HG02678 (cell line): ENCODE measurements at regions not wholly inside any gene's neighbourhood (a gene's known extent, or its start where the extent isn't known, plus 50 kb on each side); places are given as distances from the start of the nearest gene placed in this dataset.

Experiments
- ATAC-seq: cut with Tn5 transposase; IDR thresholded peaks from one replicate; pipeline ENCODE4 v1.9.1; 2021; ENCODE audit warnings: mild to moderate bottlenecking, moderate library complexity; ENCODE audit not compliant: unreplicated experiment

DNA sequence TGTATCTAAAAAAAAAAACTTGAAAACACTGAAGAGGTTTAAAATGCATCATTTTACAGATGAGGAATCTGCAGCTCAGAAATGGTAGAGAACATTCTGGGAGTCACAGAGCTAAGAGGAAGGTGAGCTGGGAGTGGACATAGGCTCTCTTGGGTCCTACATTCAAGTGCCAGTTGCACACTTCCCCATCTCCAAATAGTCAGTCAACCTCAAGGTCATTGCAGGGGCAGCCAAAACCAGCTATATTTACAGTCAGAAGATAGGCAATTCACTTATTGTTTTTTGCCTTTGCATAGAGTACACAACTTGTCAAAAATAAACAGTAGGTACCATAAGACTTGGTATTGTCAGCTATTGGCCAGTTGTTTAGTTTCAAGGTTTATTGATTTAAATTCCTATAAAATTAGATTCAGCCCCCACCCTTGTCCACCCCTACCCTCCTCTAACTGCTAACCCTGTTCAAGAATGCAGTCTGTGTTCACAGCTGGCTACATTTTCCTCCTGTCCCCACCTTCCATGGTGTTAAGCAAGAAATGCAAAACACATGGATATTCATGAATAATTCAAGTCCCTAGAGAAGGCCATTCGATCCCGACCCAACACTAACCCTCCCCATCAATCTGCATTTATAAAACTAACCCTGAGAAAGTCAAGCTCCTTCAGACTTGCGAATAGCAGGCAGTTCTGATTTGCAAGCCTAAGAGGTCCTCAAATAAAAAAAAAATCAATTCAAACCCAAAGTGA lies 567.0 kb upstream of the MCTP2 start:
- no peak for ATAC-seq

DNA sequence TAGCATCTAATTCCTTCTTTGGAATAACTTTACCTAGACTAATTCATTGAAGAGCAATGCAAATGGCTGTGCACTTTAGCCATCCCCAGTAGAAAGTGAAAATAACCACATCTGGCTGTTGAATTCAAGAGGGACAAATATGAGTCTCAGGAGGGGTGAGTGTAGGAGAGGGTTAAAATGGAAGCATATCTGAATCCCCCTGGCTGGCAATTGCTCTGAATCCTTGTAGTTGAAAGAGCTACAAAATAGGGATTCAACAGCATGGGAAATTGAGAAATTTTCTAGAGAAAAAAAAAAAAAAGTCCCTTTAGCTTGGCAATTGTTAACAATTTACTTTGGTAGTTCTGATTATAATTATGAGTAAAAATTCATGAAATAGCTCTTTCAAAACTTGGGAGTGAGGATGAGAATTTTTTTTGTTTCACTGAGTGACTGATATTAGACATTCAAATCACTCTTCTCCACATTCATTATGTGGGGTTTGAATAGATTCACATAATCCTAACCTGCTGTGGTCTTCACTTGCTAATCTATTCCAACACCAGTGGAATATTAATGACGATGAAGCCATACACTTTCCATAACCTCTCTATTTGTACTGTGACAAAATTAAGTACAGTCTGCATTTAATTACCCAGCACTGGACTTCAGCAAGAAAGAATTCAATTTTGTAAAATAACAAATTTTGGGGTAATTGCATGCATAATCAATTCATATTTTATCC lies 569.0 kb upstream of the MCTP2 start:
- ATAC-seq = no peak

DNA sequence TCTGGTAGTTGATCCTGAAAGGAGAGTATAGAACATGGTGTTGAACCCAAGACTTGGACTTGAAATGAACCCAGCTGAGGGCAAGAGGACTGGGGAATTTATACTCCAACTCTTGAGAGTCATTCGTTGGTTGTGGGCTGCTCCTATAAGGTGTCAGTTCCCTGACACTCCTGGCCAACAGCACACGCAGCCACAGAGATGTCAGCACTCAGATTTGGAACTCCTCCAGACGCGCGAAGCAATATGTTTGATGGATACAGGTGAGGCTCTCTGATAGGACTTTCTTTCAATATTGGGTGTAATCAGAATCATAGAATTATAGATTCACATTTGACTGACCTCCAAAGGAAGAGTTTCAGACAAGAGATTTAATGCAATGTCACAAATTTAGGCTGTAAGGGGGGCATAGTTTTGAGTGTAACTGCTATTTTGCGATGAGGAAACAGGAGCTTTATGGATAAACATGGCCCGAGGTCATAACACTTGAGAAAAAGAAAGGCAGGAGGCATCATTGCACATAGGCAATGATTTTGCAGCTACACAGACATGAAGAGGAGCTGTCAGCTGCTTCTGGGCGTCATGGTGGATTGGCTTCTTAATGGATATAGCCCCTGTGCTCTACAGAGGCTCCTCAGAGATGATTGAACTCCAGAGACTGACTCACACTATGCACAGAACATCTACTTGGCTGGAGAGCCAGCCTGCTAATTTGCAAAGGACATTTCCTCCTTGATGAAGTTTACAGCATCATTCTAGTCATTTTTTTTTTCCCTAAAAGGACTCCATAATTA lies 569.2 kb upstream of the RGMA start:
- ATAC-seq = no peak

DNA sequence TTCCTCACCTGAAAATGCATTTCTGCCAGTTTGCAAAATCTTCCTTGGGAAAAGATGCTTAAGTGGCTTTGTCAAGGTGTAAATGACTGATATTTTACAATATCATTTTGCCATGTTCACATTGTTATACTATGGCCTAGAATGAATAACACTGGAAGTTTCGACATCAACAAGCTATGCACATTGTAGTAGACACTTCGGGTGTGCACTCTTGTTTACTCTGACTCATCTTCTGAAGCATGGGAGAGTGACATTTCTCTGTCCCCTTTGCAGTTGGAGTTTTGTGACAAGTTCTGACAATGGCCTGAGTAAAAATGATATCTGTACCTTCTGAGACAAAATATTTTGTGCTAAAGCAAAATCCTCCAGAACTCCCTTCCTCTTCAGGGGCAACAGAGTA lies 567.0 kb upstream of the RGMA start:
- ATAC-seq = no peak

DNA sequence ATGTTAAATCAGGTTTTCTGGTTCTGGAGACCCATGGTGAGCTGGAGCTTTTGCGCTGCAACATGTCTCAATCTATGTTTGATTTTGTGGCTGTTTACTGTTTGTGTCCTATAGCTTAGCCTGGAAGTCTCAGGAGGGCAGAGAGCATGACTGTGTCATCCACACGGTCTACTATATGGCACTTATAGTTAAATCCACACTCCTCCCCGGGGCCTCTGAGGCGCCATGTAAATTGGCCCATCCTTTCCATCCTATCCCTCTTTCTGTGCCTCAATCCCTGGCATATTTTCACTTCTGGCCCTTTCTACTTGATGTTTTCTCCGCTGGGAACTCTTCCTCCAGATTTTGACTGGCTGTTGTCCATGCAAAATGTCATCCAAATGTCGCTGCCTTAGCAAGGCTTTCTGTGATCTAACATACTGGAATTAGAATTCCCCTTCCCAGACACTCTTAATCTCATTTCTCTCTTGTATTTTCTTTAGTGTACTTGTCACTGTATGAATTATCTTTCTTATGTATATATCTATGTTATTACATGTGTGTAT lies 560.8 kb upstream of the RGMA start:
- no peak for ATAC-seq

DNA sequence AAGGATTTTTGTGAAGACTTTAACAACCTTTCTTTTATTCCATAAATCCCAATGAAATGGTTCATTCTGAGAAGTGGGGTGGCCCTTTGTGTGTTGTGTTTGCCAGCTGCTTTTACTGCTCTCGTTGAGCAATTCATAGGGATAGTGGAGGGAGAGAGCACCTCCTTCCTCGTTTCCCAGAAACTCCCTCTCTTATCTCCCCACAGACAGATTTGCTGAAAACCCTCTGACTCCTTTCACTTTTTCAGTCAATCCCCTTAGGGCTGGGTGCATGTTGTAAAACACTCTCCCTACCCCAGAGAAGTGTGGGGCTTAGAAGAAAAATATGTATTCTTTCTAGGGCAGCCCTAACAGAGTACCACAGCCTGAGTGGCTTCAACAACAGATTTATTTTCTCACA lies 557.2 kb upstream of the RGMA start:
- ATAC-seq = no peak

DNA sequence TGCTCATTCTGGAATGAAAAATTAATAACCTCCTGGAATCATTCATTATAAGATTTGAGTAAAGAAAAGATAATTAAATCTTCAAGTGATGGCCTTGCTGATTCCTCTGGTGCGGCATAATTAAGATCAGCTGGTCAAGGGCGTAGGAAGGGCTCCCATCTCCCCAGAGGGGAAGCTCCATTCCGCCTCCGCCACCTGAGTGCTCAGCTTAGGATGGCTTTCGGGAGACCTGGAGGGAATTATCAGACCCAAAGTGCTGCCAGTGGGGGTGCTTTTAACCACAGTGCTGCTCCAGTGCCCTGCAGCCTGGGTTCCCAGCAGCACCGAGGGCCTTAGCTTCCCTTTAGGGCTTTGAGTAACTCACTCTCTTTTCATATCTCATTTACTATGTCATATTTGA lies 556.6 kb upstream of the RGMA start:
- no peak for ATAC-seq

DNA sequence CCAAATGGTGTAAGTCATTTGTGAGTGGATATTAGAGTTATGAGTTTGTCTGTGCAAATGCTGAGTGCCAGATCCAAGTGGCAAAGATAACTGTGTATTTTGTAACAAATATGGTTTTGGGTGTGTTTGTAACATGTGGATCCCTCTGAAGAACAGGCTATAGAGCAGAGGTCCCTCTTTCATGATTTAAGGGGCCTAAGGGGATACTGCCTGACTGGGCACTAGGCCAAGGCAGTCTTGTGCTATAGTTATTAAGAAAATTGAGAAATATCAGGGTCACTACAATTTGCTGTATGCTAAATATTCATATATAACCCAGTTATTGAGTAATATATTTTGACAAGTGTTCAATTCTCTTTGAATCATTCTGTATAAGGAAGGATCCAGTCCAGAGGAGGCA lies 555.6 kb upstream of the RGMA start:
- ATAC-seq = no peak

DNA sequence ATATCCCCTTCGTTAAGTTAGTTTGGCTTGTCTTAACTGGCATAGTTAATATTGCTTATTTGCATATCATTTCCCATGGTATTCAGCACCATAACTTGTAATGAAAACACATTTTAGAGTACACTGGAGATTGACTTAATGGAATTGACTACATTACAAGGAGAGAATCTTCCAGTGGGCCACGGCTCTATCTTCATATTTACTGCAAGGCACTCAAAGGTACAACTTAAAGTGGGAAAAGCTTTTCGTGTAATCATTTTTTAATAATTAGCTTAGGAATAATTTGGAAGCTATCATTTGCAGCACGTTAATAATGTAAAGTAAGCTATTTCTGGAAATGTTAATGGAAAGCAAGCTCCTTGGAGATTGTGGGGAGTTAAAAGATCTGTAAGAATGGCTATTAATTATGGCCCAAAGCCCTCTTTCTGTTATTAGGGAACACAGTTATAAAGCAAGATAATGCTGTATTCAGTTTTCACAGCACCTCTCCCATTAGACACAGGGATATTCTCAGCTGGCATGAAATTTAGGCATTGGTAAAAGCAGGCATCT lies 551.5 kb upstream of the RGMA start:
- no peak for ATAC-seq

DNA sequence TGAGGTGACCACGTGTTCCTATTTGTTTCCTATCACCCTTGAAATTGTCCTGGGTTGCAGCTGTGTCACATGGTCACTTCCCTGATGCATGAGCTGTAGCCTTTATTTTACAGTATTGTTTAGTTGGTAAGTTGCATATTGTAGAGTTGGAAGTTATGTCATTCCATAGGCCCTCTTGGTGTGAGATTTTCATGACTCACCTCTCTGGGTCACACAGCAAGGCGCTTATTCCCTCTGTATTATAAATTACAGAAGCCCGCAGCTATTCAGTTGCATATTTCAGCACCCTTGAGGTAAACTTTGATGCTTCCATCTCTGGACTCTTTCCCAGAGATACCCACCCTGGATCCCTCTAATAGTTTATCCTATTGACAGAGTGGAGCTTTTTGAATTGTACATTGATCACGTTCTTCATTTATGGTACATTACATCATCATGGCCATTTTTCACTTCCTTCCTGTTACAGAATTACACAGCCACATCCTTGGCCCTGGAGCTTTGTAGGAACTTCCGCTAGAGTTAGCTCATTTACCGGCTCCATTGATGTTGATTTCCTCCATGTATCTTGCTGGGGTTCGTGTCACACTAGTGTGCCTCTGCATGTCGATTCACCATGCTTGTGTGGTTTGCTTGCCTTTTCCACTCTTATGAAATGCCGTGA lies 543.1 kb upstream of the RGMA start:
- no peak for ATAC-seq

DNA sequence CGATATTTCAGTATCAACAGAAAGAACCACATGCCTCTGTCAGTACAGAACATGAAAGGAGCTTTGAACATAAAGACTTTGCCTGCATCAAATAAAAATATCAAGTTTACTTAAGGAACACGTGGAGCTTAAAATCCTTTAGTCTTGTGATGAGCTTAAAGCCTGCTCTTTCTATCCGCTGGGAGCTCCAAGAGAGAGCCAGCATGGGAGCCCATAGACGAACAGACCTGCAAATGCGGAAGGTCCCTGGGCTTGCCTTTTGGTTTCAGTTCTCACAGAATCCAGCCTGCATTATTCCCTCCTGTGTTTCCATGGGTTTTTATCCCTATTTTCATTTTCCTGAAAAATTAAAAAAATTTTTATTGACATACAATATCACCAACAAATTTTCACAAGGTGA lies 530.6 kb upstream of the RGMA start:
- ATAC-seq = no peak

DNA sequence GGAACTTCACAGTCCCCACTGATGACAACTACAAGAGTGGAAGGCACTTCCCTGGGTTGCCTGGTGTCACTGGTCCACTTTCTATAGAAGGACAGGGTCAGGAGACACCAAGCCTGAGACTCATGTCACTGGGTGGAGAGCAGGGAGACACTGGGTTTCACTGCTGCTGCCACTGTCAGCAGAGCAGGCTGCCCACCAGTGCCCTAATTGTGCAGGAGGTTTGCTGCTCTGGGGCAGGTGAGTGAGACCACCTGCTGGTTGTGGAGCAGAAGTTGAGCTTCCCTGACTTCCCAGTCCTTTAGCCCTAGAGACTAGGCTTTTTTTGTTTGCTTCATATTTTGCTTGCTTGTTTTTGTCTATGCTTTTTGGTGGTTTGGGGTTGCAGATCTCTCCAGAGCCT lies 528.4 kb upstream of the RGMA start:
- no peak for ATAC-seq

DNA sequence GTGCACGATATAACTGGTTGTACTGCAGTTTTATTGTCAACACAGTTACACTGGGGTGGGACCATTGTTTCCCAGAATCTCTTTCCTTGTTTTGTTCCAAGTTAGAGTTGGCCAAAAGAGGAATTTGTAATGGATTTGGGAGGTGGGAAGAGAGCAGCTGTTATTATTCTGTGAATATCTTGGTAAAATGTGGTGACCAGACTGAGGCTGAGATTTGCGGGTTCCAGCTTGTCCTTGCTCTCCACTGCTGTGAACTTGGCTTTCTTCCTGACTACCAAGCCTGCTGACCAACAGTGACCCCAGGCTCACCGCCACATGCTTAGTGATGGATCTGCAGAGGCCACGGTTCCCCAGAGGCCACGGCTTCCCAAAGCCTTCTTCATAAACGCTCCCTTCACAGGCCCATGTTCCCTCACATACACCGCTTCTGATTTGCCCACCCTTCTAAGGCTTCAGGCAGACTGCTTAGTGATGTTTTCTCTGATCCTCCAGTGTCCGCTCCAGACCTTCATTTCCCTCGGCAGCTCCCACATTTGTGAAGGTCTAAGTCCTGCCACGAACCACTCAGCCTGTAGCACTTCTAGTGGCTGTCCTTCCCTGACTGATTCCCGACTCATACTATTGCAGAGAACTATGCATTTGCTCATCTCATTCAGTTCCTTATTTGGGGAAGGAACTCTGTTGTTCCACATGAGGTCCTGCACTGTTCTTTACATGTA lies 525.5 kb upstream of the RGMA start:
- no peak for ATAC-seq

DNA sequence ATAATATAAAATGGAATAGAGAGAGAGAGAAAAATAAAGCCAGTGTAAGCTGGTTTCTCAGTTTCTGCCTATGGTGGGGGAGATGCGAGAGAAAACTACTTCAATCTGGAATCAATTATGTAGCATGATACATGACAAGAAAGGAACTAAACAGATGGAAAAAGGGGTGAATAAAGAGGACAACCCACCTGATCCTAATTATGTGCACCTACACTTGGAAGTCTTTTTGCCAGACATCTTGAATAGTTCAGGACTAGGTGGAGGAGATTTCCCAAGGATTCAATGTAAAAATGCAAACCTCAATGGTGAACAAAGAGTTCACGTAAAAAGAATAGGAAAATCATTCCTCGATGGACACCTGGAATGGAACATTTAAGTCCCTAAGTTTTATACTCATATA lies 524.4 kb upstream of the RGMA start:
- no peak for ATAC-seq

DNA sequence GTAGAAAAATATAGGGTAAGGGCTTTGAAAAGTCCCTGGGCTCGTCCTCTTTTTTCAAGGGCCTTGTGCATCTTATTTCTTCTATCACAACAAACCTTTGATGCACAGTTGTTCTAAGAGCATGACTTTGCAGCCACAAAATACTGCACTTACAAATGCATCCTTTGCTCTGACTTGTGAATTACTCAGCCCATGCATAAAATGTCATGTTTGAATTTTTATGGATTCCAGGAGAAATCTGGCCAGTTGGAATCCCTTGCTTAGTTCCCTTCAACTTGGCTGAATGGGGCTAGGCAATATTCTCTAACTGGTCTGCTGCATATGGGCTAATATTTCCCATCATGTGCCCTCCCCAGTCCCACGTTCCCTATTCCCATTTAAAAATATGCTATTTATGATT lies 523.9 kb upstream of the RGMA start:
- ATAC-seq = no peak

DNA sequence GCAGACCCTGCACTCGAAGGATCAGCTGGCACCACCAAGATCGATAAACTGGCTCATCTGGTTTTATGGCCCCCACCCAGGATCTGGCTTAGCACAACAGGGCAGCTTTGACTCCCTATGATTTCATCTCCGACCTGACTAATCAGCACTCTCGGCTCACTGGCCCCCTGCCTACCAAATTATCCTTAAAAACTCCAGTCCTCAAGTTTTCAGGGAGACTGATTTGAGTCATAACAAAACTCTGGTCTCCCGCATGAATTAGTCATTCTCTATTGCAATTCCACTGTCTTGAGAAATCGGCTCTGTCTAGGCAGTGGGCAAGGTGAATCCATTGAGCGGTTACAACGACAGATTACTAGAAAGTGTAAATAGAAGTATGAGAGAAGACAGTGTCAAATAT lies 521.9 kb upstream of the RGMA start:
- no peak for ATAC-seq

DNA sequence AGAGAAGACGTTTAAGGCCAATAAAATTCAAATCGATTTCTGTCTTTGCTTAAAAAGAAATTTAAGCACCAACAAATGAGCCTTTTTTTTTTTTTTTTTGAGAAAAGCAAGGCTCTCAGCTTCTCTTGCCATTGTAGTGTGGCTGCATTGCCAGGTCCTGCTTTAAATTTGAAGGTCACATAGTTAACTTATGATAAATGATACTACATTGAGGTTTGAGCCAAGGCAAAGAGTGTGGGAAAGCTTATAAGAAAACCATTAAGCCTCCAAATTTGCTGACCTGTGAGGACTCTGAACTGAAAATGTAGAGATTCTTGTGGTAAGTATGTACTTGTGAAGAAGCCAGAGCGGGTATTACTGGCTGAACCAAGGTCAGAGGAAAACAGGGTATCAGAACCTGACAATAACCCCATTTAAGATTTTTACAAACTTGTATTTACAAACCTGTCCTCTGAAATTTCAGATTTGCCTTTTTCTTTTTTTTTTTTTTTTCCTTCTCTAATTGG lies 519.7 kb upstream of the RGMA start:
- ATAC-seq = no peak

DNA sequence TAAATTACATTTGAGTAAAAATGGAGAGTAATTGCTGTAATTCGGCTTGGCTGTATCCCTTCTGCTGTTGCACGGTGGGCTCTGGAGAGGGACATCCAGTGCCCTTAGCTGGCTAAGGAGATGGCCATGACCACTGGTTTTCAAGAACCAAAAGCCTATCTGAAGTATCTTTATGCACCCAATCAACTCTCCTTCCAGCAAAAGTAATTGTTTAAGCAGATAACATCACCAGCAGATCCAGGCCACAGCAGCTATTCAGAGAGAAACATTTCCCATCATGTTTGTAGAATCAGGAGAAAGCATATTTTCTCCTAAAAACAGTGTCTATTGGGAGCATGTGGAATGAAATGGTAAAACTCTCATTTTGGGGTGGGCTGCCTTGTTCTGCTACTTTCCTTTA lies 514.5 kb upstream of the RGMA start:
- no peak for ATAC-seq

DNA sequence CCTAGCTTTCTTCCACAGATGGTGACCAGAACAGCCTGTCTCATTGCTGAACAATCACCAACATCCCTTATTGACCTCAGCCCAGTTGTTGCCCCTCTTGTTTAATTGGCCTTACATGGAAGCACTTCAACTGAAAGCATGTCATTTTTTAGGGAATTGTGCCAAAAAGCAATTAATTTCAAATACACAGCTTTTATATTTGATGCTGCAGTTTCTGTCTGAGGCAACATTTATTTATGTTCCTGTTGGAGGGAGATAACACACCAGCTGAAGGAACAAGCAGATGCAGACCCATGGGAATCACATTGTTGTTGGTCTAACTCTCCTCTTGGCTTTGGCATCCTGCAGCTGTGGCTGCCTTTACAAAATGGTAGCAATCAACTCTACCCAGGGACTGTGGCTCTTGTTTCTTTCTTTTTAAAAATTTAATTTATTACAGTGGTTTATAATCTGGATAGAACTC lies 498.1 kb upstream of the RGMA start:
- ATAC-seq = no peak

DNA sequence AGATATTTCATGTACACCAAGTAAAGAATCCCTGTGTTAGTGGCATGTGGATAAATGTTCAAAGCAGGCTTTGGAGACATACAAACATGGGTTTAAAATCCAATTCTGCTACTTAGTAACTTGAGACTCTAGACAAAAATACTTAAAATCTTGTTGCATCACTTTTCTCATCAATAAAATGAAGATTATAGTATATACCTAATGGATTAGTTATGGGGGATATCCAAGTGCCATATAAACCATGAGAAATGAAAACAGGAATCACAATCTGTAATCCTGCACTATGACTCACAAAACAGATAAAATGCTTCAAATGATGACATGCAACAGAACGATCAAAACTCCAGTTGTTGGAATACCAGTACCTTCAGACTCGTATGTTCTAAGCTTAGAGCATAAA lies 496.0 kb upstream of the RGMA start:
- no peak for ATAC-seq
